ENCODE measurements at regions not wholly inside any gene's neighbourhood (a gene's known extent, or its start where the extent isn't known, plus 50 kb on each side); places are given as distances from the start of the nearest gene placed in this dataset.

GRCh38 chr18:60209042-60209441 is 163.5 kb downstream of the MC4R start (continued):
- TF ChIP-seq IRF1 (CRISPR knock-in tag; IDR thresholded peaks at IDR 0.05; ENCODE audit: borderline replicate concordance) (no peak), MEIS2 (IDR thresholded peaks at IDR 0.05; ENCODE audit: partially characterized antibody) (no peak), KLF6 (CRISPR knock-in tag; IDR thresholded peaks at IDR 0.05; ENCODE audit: borderline replicate concordance) (no peak)

- 0% methylated on average over 1 of the region's 1 CpG for WGBS (ENCODE audit: insufficient coverage, low coverage, missing lambda C conversion rate)
- Histone ChIP-seq H3K36me3 (ENCODE audit: control insufficient read depth, insufficient read depth, low read length) (no peaks in the 10 kb centered on the region), H3K79me2 (ENCODE audit: control insufficient read depth, insufficient read depth, low read length) (no peaks in the 10 kb centered on the region), H2AFZ (ENCODE audit: low read depth, low read length) (no peak overlapping the region), H3K4me1 (replicated peaks in 1 of 2; ENCODE audit: control insufficient read depth in 2 of 2, insufficient read depth in 2 of 2, low read length in 2 of 2) (no peaks in the 10 kb centered on the region), H4K20me1 (replicated peaks; ENCODE audit: control insufficient read depth, insufficient read depth, low read length) (no peaks in the 10 kb centered on the region), H3K27me3 (ENCODE audit: control insufficient read depth in 2 of 2, insufficient read depth in 2 of 2, low read length in 2 of 2) (no peaks in the 10 kb centered on the region), H3K9ac (ENCODE audit: insufficient read depth in 1 of 2, low read depth in 2 of 2, low read length in 2 of 2) (no peak overlapping the region), H3K4me2 (ENCODE audit: insufficient read depth, low read length) (no peak overlapping the region), H3K9me3 (replicated peaks; ENCODE audit: control insufficient read depth, insufficient read depth, low read depth, low read length) (no peaks in the 10 kb centered on the region), H3K4me3 (no peak overlapping the region), H3K9me1 (ENCODE audit: control insufficient read depth, insufficient read depth, low read length) (no peaks in the 10 kb centered on the region), H3K27ac (ENCODE audit: extremely low read depth, low read depth, low read length) (no peak overlapping the region)
- in situ Hi-C loops (cut with MboI), result no loop called here
- CTCF ChIA-PET (ENCODE audit: low intra/inter-chr PET ratio), result no interaction called here
- intact Hi-C loops (cut with micrococcal nuclease), result no loop called here
- no peak for DNase-seq (ENCODE audit: extremely low read depth in 1 of 4, low spot score in 3 of 4)
- BruUV-seq (replicated peaks), result no TSS peak
- TF ChIP-seq SLC30A9 (CRISPR knock-in tag; IDR thresholded peaks at IDR 0.05) (no peak), HINFP (tag; conservative IDR thresholded peaks at IDR 0.05; ENCODE audit: low read depth) (no peak), ZBTB2 (IDR thresholded peaks at IDR 0.05) (no peak), PHTF2 (CRISPR knock-in tag; IDR thresholded peaks at IDR 0.05) (no peak), SMARCA4 (IDR thresholded peaks at IDR 0.05) (no peak), GATA2 (CRISPR knock-in tag; IDR thresholded peaks at IDR 0.05) (no peak)
- no peak for ATAC-seq
- POLR2A ChIA-PET, result no interaction called here
- no peak for FAIRE-seq
Observed at GRCh38 chr18:60202708-60203107, 169.9 kb downstream of the MC4R start.

All from K562 (cell line).